Hepatocyte (in vitro differentiated cells): ENCODE measurements at regions not wholly inside any gene's neighbourhood (a gene's known extent, or its start where the extent isn't known, plus 50 kb on each side); places are given as distances from the start of the nearest gene placed in this dataset.

Experiments
- CTCF ChIP-seq: fragments of 200-600 bp; sonication (generic); IDR thresholded peaks from 2 replicates; pipeline ENCODE4 v1.5.1; 2016; ENCODE audit warnings: antibody characterized with exemption, mild to moderate bottlenecking; ENCODE audit not compliant: poor library complexity
- EZH2 ChIP-seq: fragments of 200-600 bp; sonication (generic); IDR thresholded peaks from 2 replicates; pipeline ENCODE4 v1.6.1; 2016; ENCODE audit warnings: antibody characterized with exemption, mild to moderate bottlenecking, borderline replicate concordance

GRCh38 chr2:136290326-136290725 lies 172.4 kb upstream of the CXCR4 start:
- TF ChIP-seq CTCF (no peak), EZH2 (no peak)
